ENCODE measurements at regions not wholly inside any gene's neighbourhood (a gene's known extent, or its start where the extent isn't known, plus 50 kb on each side); places are given as distances from the start of the nearest gene placed in this dataset.

GRCh38 chr6:11397622-11398450 lies 139.7 kb upstream of the TMEM170B start:
- H3K9me3 Mint-ChIP-seq, result no peaks in the 10 kb centered on the region
- no peaks in the 10 kb centered on the region for H3K27me3 Mint-ChIP-seq
- peaks cover 1% of the 10 kb centered on the region for H3K4me1 Mint-ChIP-seq (ENCODE audit: low read depth)

DNA sequence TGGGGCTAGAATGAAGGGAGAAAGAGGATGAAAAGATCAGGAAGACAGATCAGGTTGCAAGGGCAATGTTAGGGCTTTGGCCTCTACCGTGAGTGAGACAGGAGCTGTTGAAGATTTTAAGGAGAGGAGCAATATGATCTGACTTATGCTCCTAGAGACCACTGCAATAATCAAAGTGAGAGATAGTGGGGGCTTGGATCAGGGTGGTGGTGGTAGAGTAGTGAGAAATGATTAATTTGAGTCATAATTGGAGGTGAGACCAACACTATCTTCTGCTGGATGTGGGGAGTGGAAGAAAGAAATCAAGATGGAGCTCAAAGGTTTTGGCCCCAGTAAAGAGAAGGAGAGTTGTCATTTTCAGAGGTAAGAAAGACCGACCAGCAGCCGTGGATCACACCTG lies 140.7 kb upstream of the TMEM170B start:
- Mint-ChIP-seq H3K27me3 (no peaks in the 10 kb centered on the region), H3K4me1 (ENCODE audit: low read depth) (peaks cover 1% of the 10 kb centered on the region), H3K36me3 (ENCODE audit: low read depth) (no peaks in the 10 kb centered on the region), H3K27ac (no peak overlapping the region), H3K4me3 (no peak overlapping the region), H3K9me3 (peaks cover 4% of the 10 kb centered on the region)
- DNase-seq, result no peak

More at GRCh38 chr6:11397622-11398450, 139.7 kb upstream of the TMEM170B start:
- DNase-seq, result no peak
- Mint-ChIP-seq H3K36me3 (ENCODE audit: low read depth) (no peaks in the 10 kb centered on the region), H3K27ac (no peak overlapping the region), H3K4me3 (no peak overlapping the region)

DNA sequence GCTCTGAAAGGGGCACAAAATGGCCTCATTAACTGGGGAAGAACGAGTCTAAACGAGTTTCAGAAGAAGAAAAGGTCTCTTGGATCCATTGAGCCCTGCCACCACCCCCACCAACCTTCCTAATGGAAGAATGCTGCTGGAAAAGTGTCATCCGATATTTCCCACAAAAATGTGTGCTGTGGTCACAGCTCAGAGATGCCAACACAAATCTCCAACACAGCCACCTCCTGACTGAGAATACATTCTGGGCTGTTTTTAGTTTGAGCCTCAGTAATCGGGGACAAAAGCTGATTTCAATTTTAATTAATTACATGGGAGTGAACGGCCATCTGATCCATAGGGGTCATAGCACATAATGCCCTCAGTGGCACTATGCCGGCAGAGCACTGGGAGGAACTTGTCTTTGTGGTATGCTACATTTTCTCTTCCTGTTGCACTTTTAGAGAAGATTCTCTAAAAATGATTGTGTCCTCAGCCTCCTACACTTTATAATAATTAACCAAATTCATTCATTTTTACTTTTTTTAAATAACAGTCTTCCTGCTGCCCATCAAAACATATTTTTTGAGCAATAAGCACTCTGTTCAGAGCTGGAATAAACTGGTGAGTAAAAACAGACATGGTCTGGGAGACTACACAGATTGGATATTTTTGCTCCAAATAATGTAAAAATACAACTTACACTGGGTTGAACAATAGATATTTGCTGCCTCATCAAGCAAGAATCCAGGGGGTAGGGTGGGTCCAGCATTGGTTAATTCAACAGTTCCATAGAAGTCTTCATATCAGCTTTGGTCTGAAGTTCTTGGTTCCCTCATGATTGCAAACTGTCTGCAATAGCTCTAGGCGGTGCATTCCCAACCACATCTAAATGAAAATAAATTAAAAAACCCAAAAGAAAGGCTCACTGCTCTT lies 143.6 kb upstream of the TMEM170B start:
- Mint-ChIP-seq H3K27ac (no peak overlapping the region), H3K9me3 (peaks cover 4% of the 10 kb centered on the region), H3K36me3 (ENCODE audit: low read depth) (no peaks in the 10 kb centered on the region), H3K4me1 (ENCODE audit: low read depth) (no peaks in the 10 kb centered on the region), H3K27me3 (no peaks in the 10 kb centered on the region), H3K4me3 (no peak overlapping the region)
- no peak for DNase-seq

- Mint-ChIP-seq H3K4me1 (ENCODE audit: low read depth) (no peaks in the 10 kb centered on the region), H3K9me3 (peaks cover 4% of the 10 kb centered on the region), H3K27me3 (no peaks in the 10 kb centered on the region), H3K4me3 (no peak overlapping the region), H3K27ac (no peak overlapping the region), H3K36me3 (ENCODE audit: low read depth) (no peaks in the 10 kb centered on the region)
- no peak for DNase-seq
Measured at GRCh38 chr6:11392778-11393507, 144.6 kb upstream of the TMEM170B start.

- Mint-ChIP-seq H3K36me3 (ENCODE audit: low read depth) (no peaks in the 10 kb centered on the region), H3K9me3 (peaks cover 4% of the 10 kb centered on the region), H3K27ac (no peak overlapping the region), H3K4me1 (ENCODE audit: low read depth) (no peaks in the 10 kb centered on the region), H3K4me3 (no peak overlapping the region), H3K27me3 (no peaks in the 10 kb centered on the region)
- no peak for DNase-seq
Measured at GRCh38 chr6:11391934-11392777, 145.4 kb upstream of the TMEM170B start.

DNA sequence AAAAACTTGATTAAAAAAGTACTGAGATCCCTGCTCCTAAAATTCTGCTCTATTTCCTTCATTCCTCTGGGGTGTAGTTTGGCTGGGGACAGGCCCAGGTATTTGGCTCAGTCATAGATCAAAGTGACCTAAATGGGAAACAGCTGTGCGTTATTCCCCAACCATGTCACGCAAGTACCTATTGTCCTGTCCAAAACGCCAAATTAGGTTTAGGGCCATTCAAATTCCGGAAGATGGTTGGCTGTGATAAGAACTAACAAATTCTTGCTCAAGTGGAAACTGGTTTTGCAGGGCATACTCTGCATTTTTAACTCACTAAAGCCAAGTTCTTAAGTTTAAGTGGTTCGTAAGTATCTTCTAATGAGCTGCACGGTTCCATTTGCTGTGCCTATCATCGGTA lies 147.6 kb upstream of the TMEM170B start:
- DNase-seq, result no peak
- H3K4me1 Mint-ChIP-seq (ENCODE audit: low read depth), result peaks cover 12% of the 10 kb centered on the region
- no peak overlapping the region for H3K27ac Mint-ChIP-seq
- H3K9me3 Mint-ChIP-seq, result peaks cover 4% of the 10 kb centered on the region
- no peaks in the 10 kb centered on the region for H3K36me3 Mint-ChIP-seq (ENCODE audit: low read depth)
- no peak overlapping the region for H3K4me3 Mint-ChIP-seq
- no peaks in the 10 kb centered on the region for H3K27me3 Mint-ChIP-seq

DNA sequence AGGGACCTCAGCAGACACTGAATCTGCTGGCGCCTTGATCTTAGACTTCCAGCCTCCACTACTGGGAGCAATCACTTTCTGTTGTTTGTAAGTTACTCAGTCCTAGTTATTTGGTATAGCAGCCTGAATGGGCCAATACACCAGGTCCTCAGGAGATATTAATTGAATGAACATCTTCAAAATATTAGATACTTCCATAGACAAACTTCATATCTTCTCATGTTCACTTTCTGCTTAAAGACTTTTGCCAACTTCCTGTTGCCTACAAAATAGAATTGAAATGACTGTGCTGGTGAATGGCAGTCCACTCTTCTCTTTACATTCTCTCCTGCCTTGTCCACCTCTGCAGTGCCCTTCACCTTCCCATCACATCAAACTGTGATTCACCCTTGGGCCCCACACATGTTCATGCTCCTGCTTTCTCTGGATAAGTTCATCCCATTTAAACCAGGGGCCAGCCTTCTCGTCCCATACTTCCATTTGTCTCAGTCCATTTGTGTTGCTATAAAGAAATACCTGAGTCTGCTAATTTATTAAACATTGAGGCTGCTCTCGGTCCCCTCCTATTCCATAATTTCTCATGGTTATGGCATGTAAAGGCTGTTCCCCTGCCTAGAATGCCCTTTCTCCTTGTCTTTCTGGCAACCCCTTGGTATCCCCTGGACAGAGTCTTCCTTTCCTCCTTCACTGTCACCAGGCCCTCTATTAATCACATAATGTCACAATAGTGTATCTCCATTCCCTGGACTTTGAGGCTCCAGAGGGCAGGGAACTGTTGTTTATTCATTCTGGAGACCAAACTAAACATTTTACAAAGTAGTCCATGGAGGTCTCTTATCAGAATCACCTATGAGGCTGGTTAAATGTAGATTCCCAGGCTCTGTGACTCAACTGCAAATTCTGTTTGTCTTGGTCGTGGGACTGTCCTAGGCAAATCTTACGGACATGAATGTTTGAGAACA lies 148.3 kb upstream of the TMEM170B start:
- H3K27ac Mint-ChIP-seq, result no peak overlapping the region
- no peak for DNase-seq
- peaks cover 4% of the 10 kb centered on the region for H3K9me3 Mint-ChIP-seq
- H3K36me3 Mint-ChIP-seq (ENCODE audit: low read depth), result no peaks in the 10 kb centered on the region
- H3K4me1 Mint-ChIP-seq (ENCODE audit: low read depth), result peaks cover 16% of the 10 kb centered on the region
- no peaks in the 10 kb centered on the region for H3K27me3 Mint-ChIP-seq
- no peak overlapping the region for H3K4me3 Mint-ChIP-seq

GRCh38 chr6:11387707-11388430 lies 149.7 kb upstream of the TMEM170B start:
- no peak for DNase-seq
- Mint-ChIP-seq H3K4me1 (ENCODE audit: low read depth) (peaks cover 23% of the 10 kb centered on the region), H3K27me3 (no peaks in the 10 kb centered on the region), H3K36me3 (ENCODE audit: low read depth) (no peaks in the 10 kb centered on the region), H3K27ac (no peak overlapping the region), H3K4me3 (no peak overlapping the region), H3K9me3 (peaks cover 4% of the 10 kb centered on the region)

DNA sequence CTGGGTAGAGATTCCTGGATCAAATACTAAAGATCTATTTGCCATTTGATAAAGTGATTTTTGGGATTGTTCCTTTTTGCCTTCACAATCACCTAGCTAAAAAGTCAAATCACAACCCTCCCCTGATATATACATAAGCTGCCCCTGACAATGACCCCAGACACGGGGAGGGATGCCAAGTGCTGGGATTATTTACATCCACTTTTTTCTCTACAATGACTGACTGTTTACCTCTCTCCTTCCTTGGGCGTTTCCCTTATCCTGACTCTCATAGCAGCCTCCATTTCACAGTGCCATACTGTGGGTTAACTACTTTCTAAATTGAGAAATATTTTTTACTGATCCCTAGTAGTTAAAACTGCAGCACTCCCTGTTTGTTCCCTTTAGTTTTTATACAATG lies 150.8 kb upstream of the TMEM170B start:
- Mint-ChIP-seq H3K9me3 (no peaks in the 10 kb centered on the region), H3K36me3 (ENCODE audit: low read depth) (peaks cover 3% of the 10 kb centered on the region), H3K4me1 (ENCODE audit: low read depth) (peaks cover 35% of the 10 kb centered on the region), H3K27me3 (no peaks in the 10 kb centered on the region), H3K27ac (no peak overlapping the region), H3K4me3 (no peak overlapping the region)
- DNase-seq, result no peak

DNA sequence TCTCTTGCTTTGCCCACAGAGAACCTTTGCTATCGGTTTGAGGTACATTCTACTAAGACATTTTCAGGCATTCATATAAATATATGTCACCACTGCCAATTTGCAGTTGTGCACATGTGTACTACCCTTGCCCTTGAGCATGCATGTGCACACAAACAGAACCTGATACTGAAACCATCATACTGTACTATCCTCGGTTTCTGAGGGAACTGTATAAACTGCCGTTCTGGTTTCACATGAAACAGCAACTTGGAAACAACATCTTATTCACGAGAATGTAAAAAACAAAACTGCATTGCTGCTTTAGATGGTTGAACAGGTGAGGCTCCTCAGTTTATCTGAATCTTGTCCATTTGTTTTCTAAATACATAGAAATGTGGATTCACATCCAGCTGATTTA lies 151.2 kb upstream of the TMEM170B start:
- Mint-ChIP-seq H3K4me1 (ENCODE audit: low read depth) (peaks cover 39% of the 10 kb centered on the region), H3K27ac (no peak overlapping the region), H3K4me3 (no peak overlapping the region)

GRCh38 chr6:11384531-11385309 lies 152.3 kb upstream of the NEDD9 start:
- no peaks in the 10 kb centered on the region for H3K27me3 Mint-ChIP-seq
- DNase-seq, result no peak
- no peaks in the 10 kb centered on the region for H3K9me3 Mint-ChIP-seq
- H3K27ac Mint-ChIP-seq, result no peak overlapping the region
- H3K4me3 Mint-ChIP-seq, result no peak overlapping the region
- H3K4me1 Mint-ChIP-seq (ENCODE audit: low read depth), result peaks cover 55% of the 10 kb centered on the region
- peaks cover 18% of the 10 kb centered on the region for H3K36me3 Mint-ChIP-seq (ENCODE audit: low read depth)

More for the DNA sequence above, 151.2 kb upstream of the TMEM170B start:
- Mint-ChIP-seq H3K27me3 (no peaks in the 10 kb centered on the region), H3K36me3 (ENCODE audit: low read depth) (peaks cover 7% of the 10 kb centered on the region), H3K9me3 (no peaks in the 10 kb centered on the region)
- no peak for DNase-seq

All from activated T-cell treated with anti-CD3 and anti-CD28 coated beads, Interleukin-2, amount 50 U/mL, for 24 hours (primary cell).